Activated naive CD4-positive, alpha-beta T cell treated with anti-CD3 and anti-CD28 coated beads, Interleukin-2, amount 50 U/mL, for 72 hours (primary cell): ENCODE measurements at regions not wholly inside any gene's neighbourhood (a gene's known extent, or its start where the extent isn't known, plus 50 kb on each side); places are given as distances from the start of the nearest gene placed in this dataset.

Experiments used
- ATAC-seq, 2 donors: fragments of 150-1000 bp; cut with Tn5 transposase; 2 replicates each; pipeline ENCODE4 v1.10.0; 2021; ENCODE audit warnings: mild to moderate bottlenecking in 2 of 2, moderate library complexity in 2 of 2
- DNase-seq, 2 donors: peaks; one replicate each; pipeline ENCODE4 v3.0.0; 2021 to 2022; ENCODE audit warnings: low spot score in 2 of 2
- H3K27ac Mint-ChIP-seq, 2 donors: one replicate each; pipeline ENCODE4 v1.8.0; 2022; ENCODE audit warnings: mild to moderate bottlenecking in 2 of 2, mixed read lengths in 2 of 2
- H3K36me3 Mint-ChIP-seq, 2 donors: one replicate each; pipeline ENCODE4 v1.8.0; 2022; ENCODE audit warnings: mixed read lengths in 2 of 2
- H3K9me3 Mint-ChIP-seq, 2 donors: one replicate each; pipeline ENCODE4 v1.8.0; 2022; ENCODE audit warnings: mixed read lengths in 2 of 2

- no peaks in the 10 kb centered on the region for H3K36me3 Mint-ChIP-seq
- no peaks in the 10 kb centered on the region for H3K9me3 Mint-ChIP-seq
- no peak overlapping the region for H3K27ac Mint-ChIP-seq
- DNase-seq (no peak), ATAC-seq (no peak)
Observed at GRCh38 chr1:90568436-90568835, 148.7 kb downstream of the BARHL2 start.

- DNase-seq (no peak), ATAC-seq (no peak)
- Mint-ChIP-seq H3K9me3 (no peaks in the 10 kb centered on the region), H3K27ac (no peak overlapping the region), H3K36me3 (no peaks in the 10 kb centered on the region)
Observed at GRCh38 chr1:90564164-90564563, 152.9 kb downstream of the BARHL2 start.

GRCh38 chr1:90562892-90563291 lies 154.2 kb downstream of the BARHL2 start:
- ATAC-seq = no peak
- H3K27ac Mint-ChIP-seq = no peak overlapping the region

GRCh38 chr1:90561911-90562310 lies 155.2 kb downstream of the BARHL2 start:
- H3K36me3 Mint-ChIP-seq = no peaks in the 10 kb centered on the region
- no peak overlapping the region for H3K27ac Mint-ChIP-seq
- no peak for ATAC-seq
- no peak for DNase-seq
- H3K9me3 Mint-ChIP-seq = no peaks in the 10 kb centered on the region

More at GRCh38 chr1:90562892-90563291, 154.2 kb downstream of the BARHL2 start:
- H3K9me3 Mint-ChIP-seq = no peaks in the 10 kb centered on the region
- no peak for DNase-seq
- no peaks in the 10 kb centered on the region for H3K36me3 Mint-ChIP-seq

- DNase-seq (no peak), ATAC-seq (no peak)
- no peaks in the 10 kb centered on the region for H3K36me3 Mint-ChIP-seq
- no peaks in the 10 kb centered on the region for H3K9me3 Mint-ChIP-seq
- no peak overlapping the region for H3K27ac Mint-ChIP-seq
Observed at GRCh38 chr1:90561103-90561783, 155.9 kb downstream of the BARHL2 start.

- peaks cover 0 to 3% of the 10 kb centered on the region in 2 donors for H3K9me3 Mint-ChIP-seq
- DNase-seq (no peak), ATAC-seq (no peak)
- no peak overlapping the region for H3K27ac Mint-ChIP-seq
- no peaks in the 10 kb centered on the region for H3K36me3 Mint-ChIP-seq
Observed at GRCh38 chr1:90558754-90559378, 158.2 kb downstream of the BARHL2 start.

GRCh38 chr1:90558126-90558525 lies 159.0 kb downstream of the BARHL2 start:
- DNase-seq (no peak), ATAC-seq (no peak)
- Mint-ChIP-seq H3K36me3 (no peaks in the 10 kb centered on the region), H3K27ac (no peak overlapping the region), H3K9me3 (peaks cover 0 to 3% of the 10 kb centered on the region in 2 donors)

- ATAC-seq (no peak), DNase-seq (no peak)
- Mint-ChIP-seq H3K36me3 (no peaks in the 10 kb centered on the region), H3K27ac (no peak overlapping the region), H3K9me3 (peaks cover 0 to 3% of the 10 kb centered on the region in 2 donors)
Observed at GRCh38 chr1:90557706-90558105, 159.4 kb downstream of the BARHL2 start.

GRCh38 chr1:90550626-90551406 lies 166.3 kb downstream of the BARHL2 start:
- Mint-ChIP-seq H3K27ac (no peak overlapping the region), H3K9me3 (peaks cover 0 to 3% of the 10 kb centered on the region in 2 donors)

GRCh38 chr1:90544356-90544755 lies 172.7 kb downstream of the BARHL2 start:
- Mint-ChIP-seq H3K9me3 (no peaks in the 10 kb centered on the region), H3K36me3 (no peaks in the 10 kb centered on the region), H3K27ac (no peak overlapping the region)
- ATAC-seq (no peak), DNase-seq (no peak)

More at GRCh38 chr1:90550626-90551406, 166.3 kb downstream of the BARHL2 start:
- ATAC-seq (no peak), DNase-seq (no peak)
- H3K36me3 Mint-ChIP-seq = no peaks in the 10 kb centered on the region

GRCh38 chr1:90537606-90538362 lies 179.3 kb downstream of the BARHL2 start:
- no peaks in the 10 kb centered on the region for H3K9me3 Mint-ChIP-seq
- DNase-seq (no peak), ATAC-seq (no peak)
- no peaks in the 10 kb centered on the region for H3K36me3 Mint-ChIP-seq
- H3K27ac Mint-ChIP-seq = no peak overlapping the region

GRCh38 chr1:90534663-90535295 lies 182.3 kb downstream of the BARHL2 start:
- DNase-seq (no peak), ATAC-seq (no peak)
- Mint-ChIP-seq H3K9me3 (no peaks in the 10 kb centered on the region), H3K36me3 (no peaks in the 10 kb centered on the region), H3K27ac (no peak overlapping the region)

GRCh38 chr1:90534116-90534515 lies 183.0 kb downstream of the BARHL2 start:
- ATAC-seq (no peak), DNase-seq (no peak)
- no peaks in the 10 kb centered on the region for H3K9me3 Mint-ChIP-seq
- no peak overlapping the region for H3K27ac Mint-ChIP-seq
- H3K36me3 Mint-ChIP-seq = no peaks in the 10 kb centered on the region

- Mint-ChIP-seq H3K27ac (no peak overlapping the region), H3K36me3 (no peaks in the 10 kb centered on the region), H3K9me3 (peaks cover 9 to 12% of the 10 kb centered on the region in 2 donors)
- no peak for ATAC-seq
- no peak for DNase-seq
Observed at GRCh38 chr1:90526954-90527353, 190.1 kb downstream of the BARHL2 start.

GRCh38 chr1:90522432-90522831 lies 194.7 kb downstream of the BARHL2 start:
- no peak for ATAC-seq
- no peaks in the 10 kb centered on the region for H3K36me3 Mint-ChIP-seq
- no peak for DNase-seq

GRCh38 chr1:90513956-90514355 lies 203.1 kb downstream of the BARHL2 start:
- ATAC-seq (no peak), DNase-seq (no peak)
- Mint-ChIP-seq H3K9me3 (peaks cover 0 to 14% of the 10 kb centered on the region in 2 donors), H3K36me3 (peaks cover 0 to 4% of the 10 kb centered on the region in 2 donors), H3K27ac (no peak overlapping the region)

More at GRCh38 chr1:90522432-90522831, 194.7 kb downstream of the BARHL2 start:
- peaks cover 12 to 16% of the 10 kb centered on the region in 2 donors for H3K9me3 Mint-ChIP-seq
- no peak overlapping the region for H3K27ac Mint-ChIP-seq
